ENCODE measurements at regions not wholly inside any gene's neighbourhood (a gene's known extent, or its start where the extent isn't known, plus 50 kb on each side); places are given as distances from the start of the nearest gene placed in this dataset.

- TF ChIP-seq CTCF (IDR thresholded peaks at IDR 0.05; ENCODE audit: low read depth, low read length, poor library complexity, severe bottlenecking), result no peak
- no peak for TF ChIP-seq EZH2phosphoT487 (IDR thresholded peaks at IDR 0.05; ENCODE audit: borderline replicate concordance, low read length)
These were observed 431.2 kb upstream of the PDE3A start for GRCh38 chr12:19937161-19937560.
